MM.1S (cell line): ENCODE measurements at regions not wholly inside any gene's neighbourhood (a gene's known extent, or its start where the extent isn't known, plus 50 kb on each side); places are given as distances from the start of the nearest gene placed in this dataset.

ENCODE experiments used
- DNase-seq: peaks from one replicate; pipeline ENCODE4 v3.0.0-alpha.2; 2015
- H2AFZ ChIP-seq: fragments of 300-600 bp; sonication (generic); 2 replicates; pipeline ENCODE4 v1.6.0; 2016; ENCODE audit warnings: antibody characterized with exemption, low read length
- H3F3A ChIP-seq: fragments of 300-600 bp; sonication (generic); 2 replicates; pipeline ENCODE4 v1.6.1; 2016; ENCODE audit warnings: mild to moderate bottlenecking, antibody characterized with exemption, low read length, moderate library complexity, mixed read lengths; ENCODE audit not compliant: insufficient read depth
- H3K27ac ChIP-seq: fragments of 300-600 bp; sonication (generic); 2 replicates; pipeline ENCODE4 v1.5.1; 2016; ENCODE audit warnings: mild to moderate bottlenecking, low read length
- H3K27me3 ChIP-seq: fragments of 300-600 bp; sonication (generic); replicated peaks from 2 replicates; pipeline ENCODE4 v1.6.0; 2016; ENCODE audit warnings: low read length; ENCODE audit not compliant: insufficient read depth
- H3K36me3 ChIP-seq: fragments of 300-600 bp; sonication (generic); replicated peaks from 2 replicates; pipeline ENCODE4 v1.6.1; 2016; ENCODE audit warnings: mild to moderate bottlenecking, low read length, mixed read lengths; ENCODE audit not compliant: insufficient read depth
- H3K4me1 ChIP-seq: fragments of 300-600 bp; sonication (generic); 2 replicates; pipeline ENCODE4 v1.6.1; 2016; ENCODE audit warnings: low read length, mixed read lengths
- H3K4me2 ChIP-seq: fragments of 300-600 bp; sonication (generic); 2 replicates; pipeline ENCODE4 v1.6.0; 2016; ENCODE audit warnings: low read depth, low read length
- H3K4me3 ChIP-seq: fragments of 300-600 bp; sonication (generic); 2 replicates; pipeline ENCODE4 v1.5.1; 2016; ENCODE audit warnings: low read length, mixed read lengths
- H3K79me2 ChIP-seq: fragments of 300-600 bp; sonication (generic); 2 replicates; pipeline ENCODE4 v1.6.1; 2016; ENCODE audit warnings: mixed run types, low read length, mixed read lengths
- H3K9ac ChIP-seq: fragments of 300-600 bp; sonication (generic); 2 replicates; pipeline ENCODE4 v1.6.1; 2016; ENCODE audit warnings: low read length, mixed read lengths
- H3K9me2 ChIP-seq: fragments of 300-600 bp; sonication (generic); replicated peaks from 2 replicates; pipeline ENCODE4 v1.6.1; 2016; ENCODE audit warnings: mild to moderate bottlenecking, low read length, mixed read lengths; ENCODE audit not compliant: insufficient read depth
- H3K9me3 ChIP-seq: fragments of 300-600 bp; sonication (generic); replicated peaks from 2 replicates; pipeline ENCODE4 v1.6.1; 2016; ENCODE audit warnings: mild to moderate bottlenecking, low read length, mixed read lengths; ENCODE audit not compliant: insufficient read depth
- H4K20me1 ChIP-seq: fragments of 300-600 bp; sonication (generic); 2 replicates; pipeline ENCODE4 v1.6.1; 2016; ENCODE audit warnings: mild to moderate bottlenecking, low read length, moderate library complexity, mixed read lengths; ENCODE audit not compliant: insufficient read depth
- CTCF ChIP-seq: fragments of 300-600 bp; sonication (generic); IDR thresholded peaks from 2 replicates; pipeline ENCODE4 v1.5.1; 2016; ENCODE audit warnings: antibody characterized with exemption, low read length, mixed read lengths
- EZH2 ChIP-seq: fragments of 300-600 bp; sonication (generic); optimal IDR thresholded peaks from 2 replicates; pipeline ENCODE3; 2017; ENCODE audit warnings: low read depth, mild to moderate bottlenecking, antibody characterized with exemption, low read length, mixed read lengths
- EZH2phosphoT487 ChIP-seq: fragments of 300-600 bp; sonication (generic); IDR thresholded peaks from 2 replicates; pipeline ENCODE4 v1.6.1; 2018; ENCODE audit warnings: antibody characterized with exemption, low read length

GRCh38 chr5:67816456-67816855, 399.1 kb upstream of the PIK3R1 start:
- Histone ChIP-seq H3K4me3 (no peak overlapping the region), H3K9me2 (no peaks in the 10 kb centered on the region), H3K4me2 (no peak overlapping the region), H3K9ac (no peak overlapping the region), H3K79me2 (no peaks in the 10 kb centered on the region), H3K9me3 (no peaks in the 10 kb centered on the region), H3F3A (no peaks in the 10 kb centered on the region), H3K4me1 (no peaks in the 10 kb centered on the region), H3K27ac (no peak overlapping the region), H3K36me3 (no peaks in the 10 kb centered on the region), H4K20me1 (no peaks in the 10 kb centered on the region), H2AFZ (no peak overlapping the region), H3K27me3 (no peaks in the 10 kb centered on the region)
- no peak for TF ChIP-seq EZH2phosphoT487
- no peak for TF ChIP-seq CTCF
- TF ChIP-seq EZH2: no peak
- no peak for DNase-seq

- Histone ChIP-seq H3K4me2 (no peak overlapping the region), H4K20me1 (no peaks in the 10 kb centered on the region), H3K4me3 (no peak overlapping the region), H3K36me3 (no peaks in the 10 kb centered on the region), H3K27ac (no peak overlapping the region), H3K9me3 (no peaks in the 10 kb centered on the region), H3K27me3 (no peaks in the 10 kb centered on the region), H3K9ac (no peak overlapping the region), H3K79me2 (no peaks in the 10 kb centered on the region), H3F3A (no peaks in the 10 kb centered on the region), H3K9me2 (no peaks in the 10 kb centered on the region; the same call in 1 of the 2 replicates), H2AFZ (no peak overlapping the region), H3K4me1 (no peaks in the 10 kb centered on the region)
- DNase-seq: no peak
- TF ChIP-seq CTCF (no peak), EZH2 (no peak), EZH2phosphoT487 (no peak)
Measured at GRCh38 chr5:67815455-67816391, 399.8 kb upstream of the PIK3R1 start.

DNA sequence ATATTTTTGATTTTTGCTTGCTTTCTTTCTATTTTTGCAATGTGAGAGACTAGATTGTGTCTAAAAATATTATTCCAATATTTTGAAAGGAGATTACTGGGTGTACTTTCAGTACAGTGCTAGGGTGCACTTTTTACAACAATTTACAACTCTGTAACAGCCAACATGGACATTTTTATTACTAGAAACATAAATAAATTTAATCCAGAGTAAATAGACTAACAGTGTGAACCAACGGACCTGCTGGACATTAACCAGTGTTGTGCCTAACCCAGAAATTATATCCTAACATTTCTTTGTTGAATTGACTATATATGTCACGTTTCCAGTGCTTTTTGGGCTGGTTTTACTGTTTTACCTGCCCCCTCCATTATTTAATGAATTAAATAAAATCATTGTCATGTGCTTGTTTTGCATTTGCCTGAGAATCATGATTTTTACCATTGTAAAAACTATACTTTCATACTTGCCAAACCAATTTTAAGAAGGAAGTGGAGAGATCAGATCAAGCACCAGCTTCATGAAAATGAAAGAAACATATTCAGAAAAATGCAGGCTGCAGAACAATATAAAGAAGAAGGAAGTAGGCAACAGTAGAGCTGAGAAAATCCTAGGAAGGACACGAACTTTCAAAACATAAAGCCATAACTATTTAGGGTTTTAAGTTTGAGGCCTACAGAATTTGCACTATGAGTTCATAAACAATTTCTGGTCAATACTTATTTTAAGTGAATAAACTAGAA, 400.8 kb upstream of the PIK3R1 start:
- no peaks in the 10 kb centered on the region for H3K36me3 ChIP-seq
- DNase-seq: no peak
- no peak overlapping the region for H3K27ac ChIP-seq
- no peak overlapping the region for H3K4me2 ChIP-seq
- H3F3A ChIP-seq: no peaks in the 10 kb centered on the region
- H3K9ac ChIP-seq: no peak overlapping the region
- H4K20me1 ChIP-seq: no peaks in the 10 kb centered on the region
- H3K9me3 ChIP-seq: no peaks in the 10 kb centered on the region
- H3K4me3 ChIP-seq: no peak overlapping the region
- H3K9me2 ChIP-seq: no peaks in the 10 kb centered on the region; the same call in 1 of the 2 replicates
- TF ChIP-seq EZH2phosphoT487 (no peak), EZH2 (no peak), CTCF (no peak)
- H3K79me2 ChIP-seq: no peaks in the 10 kb centered on the region
- no peaks in the 10 kb centered on the region for H3K4me1 ChIP-seq
- no peaks in the 10 kb centered on the region for H3K27me3 ChIP-seq
- H2AFZ ChIP-seq: no peak overlapping the region
